RWPE2 (cell line): ENCODE measurements at regions not wholly inside any gene's neighbourhood (a gene's known extent, or its start where the extent isn't known, plus 50 kb on each side); places are given as distances from the start of the nearest gene placed in this dataset.

Source experiments
- ATAC-seq: fragments of 200-7000 bp; cut with Tn5 transposase; 3 replicates; pipeline ENCODE4 v1.9.1; 2021; ENCODE audit warnings: low read depth
- DNase-seq: peaks from one replicate; pipeline ENCODE4 v3.0.0-alpha.2; 2020; ENCODE audit warnings: low spot score
- H3K27ac ChIP-seq: fragments of 450-650 bp; 2 replicates; pipeline ENCODE4 v1.5.1; 2017; ENCODE audit warnings: mild to moderate bottlenecking; ENCODE audit not compliant: poor library complexity, severe bottlenecking
- H3K27me3 ChIP-seq: fragments of 250-450 bp; sonication (Bioruptor Pico); 2 replicates; pipeline ENCODE4 v1.5.1; 2021; ENCODE audit warnings: mild to moderate bottlenecking, moderate library complexity; ENCODE audit not compliant: insufficient read depth, poor library complexity, severe bottlenecking
- H3K36me3 ChIP-seq: fragments of 250-450 bp; sonication (Bioruptor Pico); 2 replicates; pipeline ENCODE4 v1.5.1; 2020; ENCODE audit warnings: low read depth, mild to moderate bottlenecking, moderate library complexity
- H3K4me1 ChIP-seq: fragments of 250-450 bp; sonication (Bioruptor Pico); 2 replicates; pipeline ENCODE4 v1.5.1; 2021; ENCODE audit warnings: mild to moderate bottlenecking, moderate library complexity; ENCODE audit not compliant: insufficient read depth, poor library complexity, severe bottlenecking
- H3K4me3 ChIP-seq: fragments of 250-450 bp; sonication (Bioruptor Pico); 2 replicates; pipeline ENCODE4 v1.5.1; 2021; ENCODE audit warnings: mild to moderate bottlenecking, moderate library complexity; ENCODE audit not compliant: severe bottlenecking
- H3K9me3 ChIP-seq: fragments of 250-450 bp; sonication (Bioruptor Pico); 2 replicates; pipeline ENCODE4 v1.5.1; 2021; ENCODE audit warnings: mild to moderate bottlenecking, moderate library complexity; ENCODE audit not compliant: severe bottlenecking
- TF ChIP-seq, protein P1 (sequence below): fragments of 450-650 bp; IDR thresholded peaks from one replicate; pipeline ENCODE4 v1.5.1; 2017; ENCODE audit warnings: mild to moderate bottlenecking, moderate library complexity; ENCODE audit not compliant: poor library complexity, severe bottlenecking

DNA sequence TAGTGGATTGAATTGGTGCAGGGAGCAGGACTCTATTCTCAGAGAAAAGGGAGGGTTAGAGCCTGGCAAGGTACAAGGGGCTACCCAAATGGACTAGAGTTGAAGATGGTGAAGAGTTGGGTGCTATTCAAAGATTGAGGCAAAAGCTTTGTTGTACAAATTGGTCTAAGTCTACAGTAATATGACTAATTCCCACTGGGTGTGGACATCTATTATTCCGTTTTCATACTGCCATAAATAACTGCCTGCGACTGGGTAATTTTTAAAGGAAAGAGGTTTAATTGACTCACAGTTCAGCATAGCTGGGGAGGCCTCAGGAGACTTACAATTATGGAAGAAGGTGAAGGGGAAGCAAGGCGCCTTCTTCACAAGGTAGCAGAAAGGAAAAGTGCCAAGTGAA lies 266.3 kb downstream of the TPBG start:
- Histone ChIP-seq H3K9me3 (no peaks in the 10 kb centered on the region), H3K27me3 (no peaks in the 10 kb centered on the region), H3K36me3 (no peaks in the 10 kb centered on the region), H3K4me3 (no peak overlapping the region), H3K27ac (no peak overlapping the region), H3K4me1 (no peaks in the 10 kb centered on the region)
- ATAC-seq (no peak), DNase-seq (no peak)
- TF ChIP-seq, protein P1, sequence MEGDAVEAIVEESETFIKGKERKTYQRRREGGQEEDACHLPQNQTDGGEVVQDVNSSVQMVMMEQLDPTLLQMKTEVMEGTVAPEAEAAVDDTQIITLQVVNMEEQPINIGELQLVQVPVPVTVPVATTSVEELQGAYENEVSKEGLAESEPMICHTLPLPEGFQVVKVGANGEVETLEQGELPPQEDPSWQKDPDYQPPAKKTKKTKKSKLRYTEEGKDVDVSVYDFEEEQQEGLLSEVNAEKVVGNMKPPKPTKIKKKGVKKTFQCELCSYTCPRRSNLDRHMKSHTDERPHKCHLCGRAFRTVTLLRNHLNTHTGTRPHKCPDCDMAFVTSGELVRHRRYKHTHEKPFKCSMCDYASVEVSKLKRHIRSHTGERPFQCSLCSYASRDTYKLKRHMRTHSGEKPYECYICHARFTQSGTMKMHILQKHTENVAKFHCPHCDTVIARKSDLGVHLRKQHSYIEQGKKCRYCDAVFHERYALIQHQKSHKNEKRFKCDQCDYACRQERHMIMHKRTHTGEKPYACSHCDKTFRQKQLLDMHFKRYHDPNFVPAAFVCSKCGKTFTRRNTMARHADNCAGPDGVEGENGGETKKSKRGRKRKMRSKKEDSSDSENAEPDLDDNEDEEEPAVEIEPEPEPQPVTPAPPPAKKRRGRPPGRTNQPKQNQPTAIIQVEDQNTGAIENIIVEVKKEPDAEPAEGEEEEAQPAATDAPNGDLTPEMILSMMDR, result no peak

DNA sequence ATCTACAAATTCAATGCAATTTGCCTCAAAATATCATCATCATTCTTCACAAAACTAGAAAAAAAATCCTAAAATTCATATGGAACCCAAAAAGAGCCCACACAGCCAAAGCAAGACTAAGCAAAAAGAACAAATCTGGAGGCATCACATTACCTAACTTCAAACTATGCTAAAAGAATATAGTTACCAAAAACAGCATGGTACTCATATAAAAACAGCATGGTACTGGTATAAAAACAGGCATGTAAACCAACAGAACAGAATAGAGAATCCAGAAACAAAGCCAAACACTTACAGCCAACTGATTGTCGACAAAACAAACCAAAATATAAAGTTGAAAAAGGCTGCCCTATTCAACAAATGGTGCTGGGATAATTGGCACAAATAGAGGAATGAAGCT lies 278.1 kb downstream of the TPBG start:
- no peak for ATAC-seq
- TF ChIP-seq, protein P1, result no peak

DNA sequence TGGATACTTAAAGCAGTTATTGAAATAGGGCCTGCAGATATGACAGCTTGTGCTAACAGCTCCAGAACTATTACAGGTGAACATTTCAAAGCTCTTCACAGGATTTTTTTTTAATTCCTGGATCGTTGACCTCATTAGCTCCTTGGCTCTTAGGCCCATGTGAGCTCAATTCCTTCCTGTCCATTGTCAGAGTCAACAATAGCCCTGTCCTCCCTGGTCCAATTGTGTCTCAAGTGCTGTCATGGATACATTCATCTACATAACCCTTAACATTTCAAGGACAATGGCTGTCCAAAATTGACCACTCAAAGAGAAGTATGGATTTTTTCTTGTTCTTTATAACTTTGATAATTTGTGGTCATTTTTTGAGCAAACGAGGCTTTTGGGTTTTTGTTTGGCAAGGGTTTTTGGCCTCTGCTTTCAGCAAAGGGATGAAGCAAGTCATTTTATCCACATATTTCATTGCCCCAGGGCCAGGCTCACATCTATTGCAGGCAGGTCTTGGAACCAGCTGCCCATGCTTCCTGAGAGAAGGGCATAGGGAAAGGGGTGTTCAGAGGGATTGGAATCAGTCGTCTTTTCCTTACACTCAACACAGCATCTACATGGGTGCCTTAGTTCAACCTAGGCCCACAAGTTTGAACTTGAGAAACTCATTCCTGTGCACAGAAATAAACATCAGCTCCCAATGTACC lies 282.1 kb downstream of the TPBG start:
- H3K27me3 ChIP-seq, result no peaks in the 10 kb centered on the region
- H3K36me3 ChIP-seq, result no peaks in the 10 kb centered on the region
- no peaks in the 10 kb centered on the region for H3K4me1 ChIP-seq
- ATAC-seq (peak; percentile 41; the same call in 1 of the 3 replicates), DNase-seq (no peak)
- TF ChIP-seq, protein P1, result no peak
- H3K4me3 ChIP-seq, result no peak overlapping the region
- no peak overlapping the region for H3K27ac ChIP-seq
- H3K9me3 ChIP-seq, result no peaks in the 10 kb centered on the region

More for the DNA sequence above, 278.1 kb downstream of the TPBG start:
- Histone ChIP-seq H3K27ac (no peak overlapping the region), H3K27me3 (no peaks in the 10 kb centered on the region), H3K36me3 (no peaks in the 10 kb centered on the region), H3K9me3 (peaks cover 7% of the 10 kb centered on the region), H3K4me3 (no peak overlapping the region), H3K4me1 (no peaks in the 10 kb centered on the region)
- no peak for DNase-seq

DNA sequence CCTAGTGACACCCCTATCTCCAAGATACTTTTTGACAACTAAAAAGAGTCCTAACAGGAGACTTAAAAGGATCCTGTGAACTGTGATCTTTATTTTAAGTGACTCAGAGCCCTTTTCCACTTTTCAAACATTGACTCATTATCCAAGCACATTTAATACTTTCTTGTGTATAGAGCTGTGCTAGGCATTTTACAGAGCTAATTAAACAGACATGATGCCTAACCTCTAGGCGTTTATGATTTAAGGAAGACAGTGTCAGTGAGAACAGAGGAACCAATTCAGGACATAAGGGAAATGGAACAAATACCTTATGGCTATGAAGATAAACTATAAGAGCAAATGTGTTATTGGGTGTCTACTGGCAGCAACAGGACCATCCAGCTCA lies 282.6 kb downstream of the TPBG start:
- Histone ChIP-seq H3K4me1 (no peaks in the 10 kb centered on the region), H3K36me3 (no peaks in the 10 kb centered on the region), H3K27me3 (no peaks in the 10 kb centered on the region), H3K9me3 (no peaks in the 10 kb centered on the region), H3K4me3 (no peak overlapping the region), H3K27ac (no peak overlapping the region)
- DNase-seq (no peak), ATAC-seq (peak; percentile 78)
- TF ChIP-seq, protein P1, result no peak

DNA sequence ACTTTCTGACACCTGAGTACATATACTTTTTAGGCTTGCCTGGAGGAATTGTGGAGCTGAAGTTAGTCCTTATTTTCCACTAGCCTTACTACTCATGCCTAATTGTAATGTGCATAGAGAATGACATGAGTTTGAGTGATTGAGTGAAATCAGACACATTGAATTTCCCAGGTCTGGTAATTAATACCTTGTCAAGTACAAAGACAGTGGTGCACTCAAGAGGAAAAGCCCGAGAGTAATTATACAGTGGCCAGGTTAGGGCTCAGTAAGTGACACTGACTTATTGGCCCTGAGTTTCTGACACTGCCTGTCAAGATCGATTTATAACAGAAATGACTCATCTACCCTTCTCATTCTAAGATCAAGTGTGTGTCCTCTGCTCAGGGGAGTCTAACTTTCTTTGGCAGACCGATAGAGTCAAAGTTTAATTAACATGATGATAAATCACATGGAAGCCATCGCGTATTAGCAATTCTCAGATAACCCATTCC lies 288.3 kb downstream of the TPBG start:
- Histone ChIP-seq H3K4me1 (no peaks in the 10 kb centered on the region), H3K4me3 (no peak overlapping the region), H3K27me3 (no peaks in the 10 kb centered on the region), H3K36me3 (no peaks in the 10 kb centered on the region), H3K9me3 (no peaks in the 10 kb centered on the region), H3K27ac (no peak overlapping the region)
- TF ChIP-seq, protein P1, result no peak
- DNase-seq (no peak), ATAC-seq (no peak)
